ENCODE measurements at regions not wholly inside any gene's neighbourhood (a gene's known extent, or its start where the extent isn't known, plus 50 kb on each side); places are given as distances from the start of the nearest gene placed in this dataset.

DNA sequence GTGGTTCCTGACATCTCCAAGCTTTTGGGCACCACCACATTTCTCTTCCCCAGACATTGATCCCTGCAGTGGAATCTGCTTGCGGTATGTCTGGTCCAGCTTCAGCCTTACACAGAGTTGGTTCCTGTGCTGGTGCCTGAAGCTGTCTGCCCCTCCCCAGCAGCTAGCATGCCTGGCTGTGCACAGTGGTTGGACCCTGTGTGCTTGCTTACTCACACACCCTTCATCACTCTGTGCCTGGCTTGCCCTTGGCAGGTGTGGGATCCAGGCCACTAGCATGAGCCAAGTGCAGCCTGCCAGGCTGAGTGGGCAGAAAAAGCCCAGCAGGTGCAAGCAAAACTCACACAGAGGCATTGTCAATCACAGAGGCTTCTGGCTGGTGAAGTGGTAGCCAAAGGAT, 473.8 kb downstream of the ACTRT1 start:
- H3K4me3 ChIP-seq (ENCODE audit: low read depth, poor library complexity, severe bottlenecking) = no peak overlapping the region
- 100% methylated on average over 1 of the region's 1 CpG for WGBS, 2 donors
- DNase-seq (ENCODE audit: low spot score in 2 of 2) = no peak
- intact Hi-C loops (cut with DNase I; ENCODE audit: low total_unique reads) = no loop called here
- TF ChIP-seq, protein P1, sequence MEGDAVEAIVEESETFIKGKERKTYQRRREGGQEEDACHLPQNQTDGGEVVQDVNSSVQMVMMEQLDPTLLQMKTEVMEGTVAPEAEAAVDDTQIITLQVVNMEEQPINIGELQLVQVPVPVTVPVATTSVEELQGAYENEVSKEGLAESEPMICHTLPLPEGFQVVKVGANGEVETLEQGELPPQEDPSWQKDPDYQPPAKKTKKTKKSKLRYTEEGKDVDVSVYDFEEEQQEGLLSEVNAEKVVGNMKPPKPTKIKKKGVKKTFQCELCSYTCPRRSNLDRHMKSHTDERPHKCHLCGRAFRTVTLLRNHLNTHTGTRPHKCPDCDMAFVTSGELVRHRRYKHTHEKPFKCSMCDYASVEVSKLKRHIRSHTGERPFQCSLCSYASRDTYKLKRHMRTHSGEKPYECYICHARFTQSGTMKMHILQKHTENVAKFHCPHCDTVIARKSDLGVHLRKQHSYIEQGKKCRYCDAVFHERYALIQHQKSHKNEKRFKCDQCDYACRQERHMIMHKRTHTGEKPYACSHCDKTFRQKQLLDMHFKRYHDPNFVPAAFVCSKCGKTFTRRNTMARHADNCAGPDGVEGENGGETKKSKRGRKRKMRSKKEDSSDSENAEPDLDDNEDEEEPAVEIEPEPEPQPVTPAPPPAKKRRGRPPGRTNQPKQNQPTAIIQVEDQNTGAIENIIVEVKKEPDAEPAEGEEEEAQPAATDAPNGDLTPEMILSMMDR (IDR thresholded peaks at IDR 0.05) = no peak

DNA sequence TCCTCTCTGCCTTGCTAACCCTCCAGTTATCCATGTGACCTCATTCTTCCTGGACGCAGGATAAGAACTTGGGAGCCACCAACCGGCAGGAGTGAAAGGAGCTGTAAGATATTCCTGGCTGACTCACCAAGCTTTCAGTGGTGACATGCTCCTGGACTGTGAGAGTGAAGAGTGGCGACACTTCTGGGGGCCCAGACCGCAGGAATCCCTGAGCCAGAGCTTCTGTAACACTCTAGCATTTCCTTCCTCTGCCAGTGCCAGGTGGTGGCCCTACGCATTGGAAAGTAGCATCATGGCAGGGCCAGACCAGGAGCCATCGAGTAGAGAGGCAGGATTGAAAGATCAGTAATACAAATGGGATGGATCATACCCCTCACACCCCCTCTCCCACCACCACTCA, 474.3 kb downstream of the ACTRT1 start:
- no peak for DNase-seq (ENCODE audit: low spot score in 2 of 2)
- intact Hi-C loops (cut with DNase I; ENCODE audit: low total_unique reads) = no loop called here
- TF ChIP-seq, protein P1 (IDR thresholded peaks at IDR 0.05) = no peak
- no peak for TF ChIP-seq POLR2A (IDR thresholded peaks at IDR 0.05)
- H3K4me3 ChIP-seq (ENCODE audit: low read depth, poor library complexity, severe bottlenecking) = no peak overlapping the region
- 75 to 83% methylated on average over 6 of the region's 6 CpGs for WGBS, 2 donors

DNA sequence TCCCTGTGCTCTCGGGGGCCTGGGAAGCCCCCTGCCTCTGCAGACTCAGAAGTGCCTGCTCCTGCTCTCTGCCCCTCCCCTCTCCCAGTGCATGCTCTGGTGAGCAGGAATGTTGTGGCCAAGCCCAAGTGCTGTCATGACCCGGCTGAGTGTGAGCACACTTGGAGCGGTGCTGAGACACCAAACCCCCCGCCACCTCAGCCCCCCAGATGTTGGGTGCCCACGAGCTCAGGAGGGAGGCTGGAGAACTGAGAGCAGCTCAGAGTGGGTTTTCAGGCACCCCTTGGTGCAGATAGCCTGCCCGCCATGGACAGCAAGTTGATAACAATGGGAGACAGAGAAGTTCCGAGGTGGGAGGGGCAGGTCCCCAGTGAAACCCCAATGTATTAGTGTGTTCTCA, 477.4 kb downstream of the ACTRT1 start:
- 77 to 80% methylated on average over 3 to 4 of the region's 7 CpGs for WGBS, 2 donors
- intact Hi-C loops (cut with DNase I; ENCODE audit: low total_unique reads) = no loop called here
- TF ChIP-seq POLR2A (IDR thresholded peaks at IDR 0.05) = no peak
- TF ChIP-seq, protein P1 (IDR thresholded peaks at IDR 0.05) = no peak
- no peak overlapping the region for H3K4me3 ChIP-seq (ENCODE audit: low read depth, poor library complexity, severe bottlenecking)
- no peak for DNase-seq (ENCODE audit: low spot score in 2 of 2)

DNA sequence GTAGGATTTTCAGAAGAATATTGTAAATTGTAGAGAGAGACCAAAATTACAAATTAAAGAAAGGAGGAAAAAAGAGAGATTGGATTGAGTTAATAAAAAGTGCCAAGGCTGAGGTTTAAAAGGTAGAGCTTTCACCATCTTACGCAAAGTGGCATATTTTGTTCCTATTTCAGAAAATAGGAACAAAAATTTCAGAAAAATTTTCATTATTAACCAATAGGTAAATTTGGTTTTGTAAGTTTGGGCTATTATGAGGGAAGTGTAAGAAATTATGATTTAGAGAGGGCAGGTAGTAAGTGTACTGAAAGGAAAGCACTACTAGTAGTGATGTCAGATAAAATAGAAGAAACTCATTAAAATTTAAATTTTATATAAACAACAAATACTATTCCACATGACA, 479.7 kb downstream of the ACTRT1 start:
- H3K4me3 ChIP-seq (ENCODE audit: low read depth, poor library complexity, severe bottlenecking) = no peak overlapping the region
- WGBS, 2 donors = 0 to 93% methylated on average over 1 of the region's 1 CpG
- intact Hi-C loops (cut with DNase I; ENCODE audit: low total_unique reads) = no loop called here
- TF ChIP-seq POLR2A (IDR thresholded peaks at IDR 0.05) = no peak
- TF ChIP-seq, protein P1 (IDR thresholded peaks at IDR 0.05) = no peak
- DNase-seq (ENCODE audit: low spot score in 2 of 2) = no peak

DNA sequence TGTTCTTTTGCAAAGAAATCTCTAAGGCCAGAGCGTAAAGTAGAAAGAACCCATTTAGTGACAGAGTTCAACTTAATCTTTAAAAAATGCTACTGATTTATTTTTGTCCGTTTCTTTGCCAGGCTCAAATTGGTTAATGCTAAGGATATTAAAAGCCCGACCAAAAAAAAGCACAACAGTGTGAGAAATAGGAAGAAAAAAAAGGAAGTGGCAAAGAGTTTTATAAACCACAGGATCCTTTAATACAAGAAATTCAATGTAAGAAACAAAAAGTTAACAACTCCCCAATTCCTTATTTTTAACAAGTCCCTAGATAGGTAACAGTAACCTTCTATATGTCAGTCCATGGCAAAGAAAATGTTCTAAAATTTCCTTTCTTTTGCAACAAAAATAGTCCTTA, 480.4 kb downstream of the ACTRT1 start:
- WGBS, 2 donors = 55 to 56% methylated on average over 3 of the region's 3 CpGs
- TF ChIP-seq, protein P1 (IDR thresholded peaks at IDR 0.05) = no peak
- no peak for TF ChIP-seq POLR2A (IDR thresholded peaks at IDR 0.05)
- no peak overlapping the region for H3K4me3 ChIP-seq (ENCODE audit: low read depth, poor library complexity, severe bottlenecking)
- DNase-seq (ENCODE audit: low spot score in 2 of 2) = no peak
- intact Hi-C loops (cut with DNase I; ENCODE audit: low total_unique reads) = no loop called here

DNA sequence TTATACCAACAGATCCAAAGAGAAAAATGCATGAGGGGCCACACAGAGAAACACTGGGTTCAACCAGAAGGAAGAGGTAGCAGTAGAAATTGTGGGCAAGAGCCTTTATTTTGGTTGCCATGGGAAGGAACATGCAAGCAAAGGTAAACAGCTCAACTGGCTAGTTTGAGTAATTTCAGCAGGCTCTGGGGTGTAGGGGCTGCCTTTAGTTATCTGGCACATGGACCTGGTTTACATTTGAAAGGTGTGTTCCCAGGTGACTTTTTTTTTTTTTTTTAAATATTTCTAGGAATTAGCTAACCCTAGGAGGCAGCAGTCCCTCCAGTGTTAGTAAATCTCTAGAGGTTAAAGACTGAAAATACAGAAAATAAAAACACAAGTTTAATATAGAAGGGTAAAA, 481.9 kb downstream of the ACTRT1 start:
- TF ChIP-seq, protein P1 (IDR thresholded peaks at IDR 0.05) = no peak
- TF ChIP-seq POLR2A (IDR thresholded peaks at IDR 0.05) = no peak
- no peak for DNase-seq (ENCODE audit: low spot score in 2 of 2)
- intact Hi-C loops (cut with DNase I; ENCODE audit: low total_unique reads) = no loop called here
- H3K4me3 ChIP-seq (ENCODE audit: low read depth, poor library complexity, severe bottlenecking) = no peak overlapping the region
